ENCODE measurements at regions not wholly inside any gene's neighbourhood (a gene's known extent, or its start where the extent isn't known, plus 50 kb on each side); places are given as distances from the start of the nearest gene placed in this dataset.
"Not testable (repeated sequence)": the region's sequence is repeated elsewhere in the genome, so short reads cannot be mapped to it uniquely, and the experiment has no call there.

DNA sequence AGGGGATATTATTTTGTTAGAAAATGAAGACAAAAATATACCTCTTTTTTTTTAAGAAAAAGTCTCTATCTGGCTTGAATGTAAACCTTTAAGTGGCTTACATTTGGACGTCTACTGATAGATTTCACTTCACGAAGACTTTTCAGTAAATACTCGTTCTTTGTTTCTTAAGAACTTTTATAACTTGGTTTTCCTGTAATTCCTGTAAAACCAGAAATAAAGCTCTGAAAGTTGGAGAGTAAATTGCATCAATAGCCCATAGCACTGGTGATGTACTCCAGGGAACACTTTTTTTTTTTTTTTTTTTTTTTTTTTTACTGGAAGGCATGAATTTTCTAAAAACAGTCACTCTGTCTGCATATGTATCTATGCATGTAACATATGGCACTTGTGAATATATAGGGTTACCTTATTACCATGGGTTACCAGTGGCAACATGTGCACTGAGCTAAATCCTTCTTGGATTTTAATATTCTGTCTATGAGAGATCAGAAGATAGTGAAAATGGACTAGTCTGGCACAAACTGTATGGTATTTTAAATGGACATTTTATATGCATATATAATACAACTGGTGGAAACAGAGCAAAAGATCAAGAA, 309.2 kb upstream of the TCF4 start:
- 97% methylated on average over 3 of the region's 3 CpGs for WGBS

DNA sequence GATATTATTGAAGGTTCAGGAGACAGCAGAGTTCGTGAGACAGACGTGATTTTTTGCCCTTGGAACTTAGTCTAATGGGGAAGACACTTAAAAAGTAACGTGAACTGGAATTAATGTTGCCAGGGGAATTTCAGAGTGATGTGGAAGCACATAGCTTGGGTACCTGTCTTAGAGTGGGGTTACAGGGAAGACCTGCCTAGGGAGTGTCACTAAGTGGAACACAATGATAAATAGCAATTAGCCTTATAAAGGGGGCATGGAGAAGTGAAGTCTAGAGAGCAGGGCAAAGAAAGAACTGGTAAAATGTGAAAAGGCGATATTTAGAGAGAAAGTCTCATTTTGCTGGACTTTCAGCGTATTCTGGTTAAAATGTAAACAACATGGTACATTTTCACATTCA, 306.0 kb upstream of the TCF4 start:
- DNase-seq (ENCODE audit: low read depth in 6 of 9, low spot score in 9 of 9), result no peak
- no peaks in the 10 kb centered on the region for H3K27me3 ChIP-seq (ENCODE audit: control insufficient read depth in 2 of 2, insufficient read depth in 1 of 2, low read length in 1 of 2)
- no peak overlapping the region for H3K27ac ChIP-seq (ENCODE audit: low read depth in 1 of 2, low read length in 1 of 2)
- H3K36me3 ChIP-seq (ENCODE audit: control insufficient read depth in 2 of 2, insufficient read depth in 2 of 2, low read length in 1 of 2), result no peaks in the 10 kb centered on the region
- H3K4me1 ChIP-seq (ENCODE audit: control insufficient read depth in 2 of 2, insufficient read depth in 2 of 2, low read length in 2 of 2), result no peaks in the 10 kb centered on the region
- H3K9me3 ChIP-seq (ENCODE audit: control insufficient read depth in 2 of 2, insufficient read depth in 1 of 2, low read length in 1 of 2), result no peaks in the 10 kb centered on the region
- WGBS, result 97% methylated on average over 5 of the region's 5 CpGs
- H3K4me3 ChIP-seq (ENCODE audit: low read length in 2 of 2), result no peak overlapping the region

More for the DNA sequence above, 309.2 kb upstream of the TCF4 start:
- Histone ChIP-seq H3K4me3 (ENCODE audit: low read length in 2 of 2) (no peak overlapping the region), H3K27ac (ENCODE audit: low read depth in 1 of 2, low read length in 1 of 2) (no peak overlapping the region), H3K36me3 (ENCODE audit: control insufficient read depth in 2 of 2, insufficient read depth in 2 of 2, low read length in 1 of 2) (no peaks in the 10 kb centered on the region), H3K9me3 (ENCODE audit: control insufficient read depth in 2 of 2, insufficient read depth in 1 of 2, low read length in 1 of 2) (no peaks in the 10 kb centered on the region), H3K4me1 (ENCODE audit: control insufficient read depth in 2 of 2, insufficient read depth in 2 of 2, low read length in 2 of 2) (no peaks in the 10 kb centered on the region), H3K27me3 (ENCODE audit: control insufficient read depth in 2 of 2, insufficient read depth in 1 of 2, low read length in 1 of 2) (no peaks in the 10 kb centered on the region)
- DNase-seq (ENCODE audit: low read depth in 6 of 9, low spot score in 9 of 9), result no peak

DNA sequence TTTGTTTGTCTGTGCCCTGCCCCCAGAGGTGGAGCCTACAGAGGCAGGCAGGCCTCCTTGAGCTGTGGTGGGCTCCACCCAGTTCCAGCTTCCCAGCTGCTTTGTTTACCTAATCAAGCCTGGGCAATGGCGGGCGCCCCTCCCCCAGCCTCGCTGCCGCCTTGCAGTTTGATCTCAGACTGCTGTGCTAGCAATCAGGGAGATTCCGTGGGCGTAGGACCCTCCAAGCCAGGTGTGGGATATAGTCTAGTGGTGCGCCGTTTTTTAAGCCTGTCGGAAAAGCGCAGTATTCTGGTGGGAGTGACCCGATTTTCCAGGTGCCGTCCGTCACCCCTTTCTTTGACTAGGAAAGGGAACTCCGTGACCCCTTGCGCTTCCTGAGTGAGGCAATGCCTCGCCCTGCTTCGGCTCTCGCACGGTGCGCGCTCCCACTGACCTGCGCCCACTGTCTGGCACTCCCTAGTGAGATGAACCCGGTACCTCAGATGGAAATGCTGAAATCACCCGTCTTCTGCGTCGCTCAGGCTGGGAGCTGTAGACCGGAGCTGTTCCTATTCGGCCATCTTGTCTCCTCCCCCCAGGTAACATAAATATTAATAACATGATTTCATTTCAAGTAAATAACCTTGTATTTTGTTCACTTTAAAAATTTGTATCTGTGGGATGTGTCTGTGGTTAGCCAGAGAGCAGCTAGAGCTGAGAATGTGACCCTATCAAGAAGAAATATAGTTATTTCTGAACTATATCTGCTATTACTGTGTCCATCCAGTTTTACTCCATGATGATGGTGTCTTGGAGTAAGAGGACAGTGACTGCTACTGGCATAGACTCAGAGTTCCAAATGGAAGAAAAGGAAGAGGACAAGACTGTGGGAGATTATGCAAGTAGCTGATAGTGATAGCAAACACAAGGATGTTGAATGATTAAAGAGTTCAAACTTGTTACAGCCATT, 305.1 kb upstream of the TCF4 start:
- WGBS, result 98% methylated on average over 28 of the region's 28 CpGs
- DNase-seq (ENCODE audit: low read depth in 6 of 9, low spot score in 9 of 9); H3K27ac ChIP-seq (ENCODE audit: low read depth in 1 of 2, low read length in 1 of 2); H3K27me3 ChIP-seq (ENCODE audit: control insufficient read depth in 2 of 2, insufficient read depth in 1 of 2, low read length in 1 of 2); H3K9me3 ChIP-seq (ENCODE audit: control insufficient read depth in 2 of 2, insufficient read depth in 1 of 2, low read length in 1 of 2); H3K4me1 ChIP-seq (ENCODE audit: control insufficient read depth in 2 of 2, insufficient read depth in 2 of 2, low read length in 2 of 2); H3K4me3 ChIP-seq (ENCODE audit: low read length in 2 of 2); H3K36me3 ChIP-seq (ENCODE audit: control insufficient read depth in 2 of 2, insufficient read depth in 2 of 2, low read length in 1 of 2): not testable (repeated sequence)

GRCh38 chr18:55886886-55887285, 298.9 kb upstream of the TCF4 start:
- no peak overlapping the region for H3K27ac ChIP-seq (ENCODE audit: low read depth in 1 of 2, low read length in 1 of 2)
- WGBS, result 97% methylated on average over 4 of the region's 4 CpGs
- no peaks in the 10 kb centered on the region for H3K9me3 ChIP-seq (ENCODE audit: control insufficient read depth in 2 of 2, insufficient read depth in 1 of 2, low read length in 1 of 2)

DNA sequence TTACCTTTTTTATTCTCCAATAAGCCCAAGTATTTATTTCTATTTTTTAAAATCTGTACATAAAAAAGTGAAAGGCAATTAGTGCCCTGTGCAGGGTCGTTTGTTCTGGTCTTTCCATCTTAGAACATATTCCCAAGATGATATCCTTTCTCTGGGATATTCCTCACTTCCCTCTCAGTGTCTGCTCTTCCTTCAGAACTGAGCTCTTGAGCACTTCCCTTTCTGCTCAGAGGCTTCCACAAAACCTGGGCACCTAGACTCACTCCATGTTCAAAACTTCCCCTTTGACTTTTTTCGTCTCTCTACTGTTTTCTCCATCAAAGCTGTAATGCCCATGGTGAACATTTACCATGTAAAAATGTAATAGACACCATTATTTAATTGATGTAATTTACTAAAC, 296.5 kb upstream of the TCF4 start:
- H3K27ac ChIP-seq (ENCODE audit: low read depth in 1 of 2, low read length in 1 of 2), result no peak overlapping the region
- DNase-seq (ENCODE audit: low read depth in 6 of 9, low spot score in 9 of 9), result no peak
- 58% methylated on average over 2 of the region's 2 CpGs for WGBS
- no peak overlapping the region for H3K4me3 ChIP-seq (ENCODE audit: low read length in 2 of 2)
- no peaks in the 10 kb centered on the region for H3K4me1 ChIP-seq (ENCODE audit: control insufficient read depth in 2 of 2, insufficient read depth in 2 of 2, low read length in 2 of 2)
- no peaks in the 10 kb centered on the region for H3K36me3 ChIP-seq (ENCODE audit: control insufficient read depth in 2 of 2, insufficient read depth in 2 of 2, low read length in 1 of 2)
- H3K9me3 ChIP-seq (ENCODE audit: control insufficient read depth in 2 of 2, insufficient read depth in 1 of 2, low read length in 1 of 2), result no peaks in the 10 kb centered on the region
- H3K27me3 ChIP-seq (ENCODE audit: control insufficient read depth in 2 of 2, insufficient read depth in 1 of 2, low read length in 1 of 2), result no peaks in the 10 kb centered on the region

More at GRCh38 chr18:55886886-55887285, 298.9 kb upstream of the TCF4 start:
- Histone ChIP-seq H3K4me1 (ENCODE audit: control insufficient read depth in 2 of 2, insufficient read depth in 2 of 2, low read length in 2 of 2) (no peaks in the 10 kb centered on the region), H3K4me3 (ENCODE audit: low read length in 2 of 2) (no peak overlapping the region), H3K36me3 (ENCODE audit: control insufficient read depth in 2 of 2, insufficient read depth in 2 of 2, low read length in 1 of 2) (no peaks in the 10 kb centered on the region), H3K27me3 (ENCODE audit: control insufficient read depth in 2 of 2, insufficient read depth in 1 of 2, low read length in 1 of 2) (no peaks in the 10 kb centered on the region)
- no peak for DNase-seq (ENCODE audit: low read depth in 6 of 9, low spot score in 9 of 9)

DNA sequence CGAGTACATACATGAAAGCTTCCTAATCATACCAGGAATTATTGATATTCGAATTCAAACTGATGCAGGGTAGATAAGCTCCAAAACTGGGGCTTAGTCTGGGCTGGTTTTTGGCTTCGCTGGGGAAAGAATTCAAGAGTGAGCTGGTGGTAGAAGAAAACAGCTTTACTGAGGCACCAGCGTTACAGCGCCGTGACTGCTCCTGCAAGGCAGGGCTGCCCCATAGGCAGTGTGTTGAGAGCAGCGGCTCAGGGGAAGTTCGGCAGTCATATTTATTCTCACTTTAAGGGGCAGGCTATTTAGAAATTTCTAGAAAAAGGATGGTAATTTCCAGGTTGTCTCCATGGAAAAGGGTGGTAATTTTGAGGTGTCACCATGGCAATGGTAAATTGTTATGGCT, 292.6 kb upstream of the TCF4 start:
- H3K9me3 ChIP-seq (ENCODE audit: control insufficient read depth in 2 of 2, insufficient read depth in 1 of 2, low read length in 1 of 2), result no peaks in the 10 kb centered on the region
- H3K4me3 ChIP-seq (ENCODE audit: low read length in 2 of 2), result no peak overlapping the region
- no peaks in the 10 kb centered on the region for H3K27me3 ChIP-seq (ENCODE audit: control insufficient read depth in 2 of 2, insufficient read depth in 1 of 2, low read length in 1 of 2)
- no peaks in the 10 kb centered on the region for H3K36me3 ChIP-seq (ENCODE audit: control insufficient read depth in 2 of 2, insufficient read depth in 2 of 2, low read length in 1 of 2)
- DNase-seq (ENCODE audit: low read depth in 6 of 9, low spot score in 9 of 9), result no peak
- WGBS, result 98% methylated on average over 8 of the region's 8 CpGs
- H3K4me1 ChIP-seq (ENCODE audit: control insufficient read depth in 2 of 2, insufficient read depth in 2 of 2, low read length in 2 of 2), result no peaks in the 10 kb centered on the region
- H3K27ac ChIP-seq (ENCODE audit: low read depth in 1 of 2, low read length in 1 of 2), result no peak overlapping the region

DNA sequence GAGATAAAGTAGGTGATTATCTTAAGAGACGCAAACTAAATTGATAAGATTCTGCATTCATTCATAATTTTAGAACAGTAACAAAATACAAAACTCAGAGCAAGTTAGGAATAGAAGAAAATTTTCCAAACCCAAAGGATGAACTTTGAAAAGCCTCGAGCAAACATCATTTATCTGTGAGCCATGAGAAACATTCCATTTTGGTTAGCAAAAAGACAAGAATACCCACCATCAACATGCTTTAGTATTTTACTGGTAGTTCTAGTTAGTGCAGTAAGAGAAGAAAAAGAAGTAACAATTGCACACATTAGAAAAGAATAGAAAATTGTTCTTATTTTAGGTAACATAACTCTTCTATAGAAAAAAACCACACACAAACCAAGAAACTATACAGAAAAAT, 291.3 kb upstream of the TCF4 start:
- no peaks in the 10 kb centered on the region for H3K9me3 ChIP-seq (ENCODE audit: control insufficient read depth in 2 of 2, insufficient read depth in 1 of 2, low read length in 1 of 2)
- H3K4me1 ChIP-seq (ENCODE audit: control insufficient read depth in 2 of 2, insufficient read depth in 2 of 2, low read length in 2 of 2), result no peaks in the 10 kb centered on the region
- no peak overlapping the region for H3K27ac ChIP-seq (ENCODE audit: low read depth in 1 of 2, low read length in 1 of 2)
- H3K27me3 ChIP-seq (ENCODE audit: control insufficient read depth in 2 of 2, insufficient read depth in 1 of 2, low read length in 1 of 2), result no peaks in the 10 kb centered on the region
- WGBS, result 94% methylated on average over 2 of the region's 2 CpGs
- H3K4me3 ChIP-seq (ENCODE audit: low read length in 2 of 2), result no peak overlapping the region
- DNase-seq (ENCODE audit: low read depth in 6 of 9, low spot score in 9 of 9), result no peak
- no peaks in the 10 kb centered on the region for H3K36me3 ChIP-seq (ENCODE audit: control insufficient read depth in 2 of 2, insufficient read depth in 2 of 2, low read length in 1 of 2)

DNA sequence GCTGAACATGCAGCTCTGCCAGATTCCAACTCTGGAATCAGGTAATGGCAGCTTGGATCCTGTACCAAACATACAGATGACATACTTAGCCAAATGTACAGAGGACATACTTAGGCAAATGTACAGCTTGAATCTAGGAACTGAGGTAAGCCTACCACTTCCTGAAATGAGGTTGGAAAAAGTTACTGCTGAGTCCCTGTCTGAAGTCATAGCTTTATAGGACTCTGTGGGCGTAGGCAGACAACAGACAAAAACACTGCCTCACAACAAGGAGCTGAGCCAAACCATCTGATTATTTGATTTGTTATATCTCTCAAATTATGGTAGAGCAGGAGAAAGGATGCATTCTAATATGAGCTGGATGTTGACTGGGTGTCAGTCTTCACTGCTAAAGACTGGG, 290.2 kb upstream of the TCF4 start:
- Histone ChIP-seq H3K27me3 (ENCODE audit: control insufficient read depth in 2 of 2, insufficient read depth in 1 of 2, low read length in 1 of 2) (no peaks in the 10 kb centered on the region), H3K4me1 (ENCODE audit: control insufficient read depth in 2 of 2, insufficient read depth in 2 of 2, low read length in 2 of 2) (no peaks in the 10 kb centered on the region), H3K9me3 (ENCODE audit: control insufficient read depth in 2 of 2, insufficient read depth in 1 of 2, low read length in 1 of 2) (no peaks in the 10 kb centered on the region), H3K36me3 (ENCODE audit: control insufficient read depth in 2 of 2, insufficient read depth in 2 of 2, low read length in 1 of 2) (no peaks in the 10 kb centered on the region), H3K4me3 (ENCODE audit: low read length in 2 of 2) (no peak overlapping the region), H3K27ac (ENCODE audit: low read depth in 1 of 2, low read length in 1 of 2) (no peak overlapping the region)
- DNase-seq (ENCODE audit: low read depth in 6 of 9, low spot score in 9 of 9), result peak in 4 of 9 donors; percentile 8 to 53 (median 23)
- 61% methylated on average over 1 of the region's 1 CpG for WGBS

DNA sequence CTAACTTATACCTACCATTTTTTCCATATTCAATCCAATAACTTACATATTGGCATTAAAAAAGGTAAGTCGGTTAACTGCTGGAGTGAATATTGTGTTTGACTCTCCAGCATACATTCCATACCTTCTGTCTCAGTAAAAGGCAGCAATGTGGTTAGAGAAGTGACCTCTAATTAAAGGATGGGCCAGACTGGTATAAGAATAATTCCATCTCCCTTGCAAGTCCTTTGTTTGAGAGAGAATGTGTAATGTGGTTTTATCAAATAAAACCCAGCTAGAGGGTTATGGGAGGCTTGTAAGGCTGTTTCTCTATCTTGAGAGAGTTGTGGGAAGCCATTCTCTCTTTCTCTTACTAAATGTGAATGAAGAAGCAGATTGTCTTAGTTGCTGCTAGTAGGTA, 289.3 kb upstream of the TCF4 start:
- Histone ChIP-seq H3K9me3 (ENCODE audit: control insufficient read depth in 2 of 2, insufficient read depth in 1 of 2, low read length in 1 of 2) (no peaks in the 10 kb centered on the region), H3K4me3 (ENCODE audit: low read length in 2 of 2) (no peak overlapping the region), H3K4me1 (ENCODE audit: control insufficient read depth in 2 of 2, insufficient read depth in 2 of 2, low read length in 2 of 2) (no peaks in the 10 kb centered on the region), H3K36me3 (ENCODE audit: control insufficient read depth in 2 of 2, insufficient read depth in 2 of 2, low read length in 1 of 2) (no peaks in the 10 kb centered on the region), H3K27me3 (ENCODE audit: control insufficient read depth in 2 of 2, insufficient read depth in 1 of 2, low read length in 1 of 2) (no peaks in the 10 kb centered on the region), H3K27ac (ENCODE audit: low read depth in 1 of 2, low read length in 1 of 2) (no peak overlapping the region)
- WGBS, result 98% methylated on average over 1 of the region's 1 CpG
- no peak for DNase-seq (ENCODE audit: low read depth in 6 of 9, low spot score in 9 of 9)
